ENCODE measurements at regions not wholly inside any gene's neighbourhood (a gene's known extent, or its start where the extent isn't known, plus 50 kb on each side); places are given as distances from the start of the nearest gene placed in this dataset.

DNA sequence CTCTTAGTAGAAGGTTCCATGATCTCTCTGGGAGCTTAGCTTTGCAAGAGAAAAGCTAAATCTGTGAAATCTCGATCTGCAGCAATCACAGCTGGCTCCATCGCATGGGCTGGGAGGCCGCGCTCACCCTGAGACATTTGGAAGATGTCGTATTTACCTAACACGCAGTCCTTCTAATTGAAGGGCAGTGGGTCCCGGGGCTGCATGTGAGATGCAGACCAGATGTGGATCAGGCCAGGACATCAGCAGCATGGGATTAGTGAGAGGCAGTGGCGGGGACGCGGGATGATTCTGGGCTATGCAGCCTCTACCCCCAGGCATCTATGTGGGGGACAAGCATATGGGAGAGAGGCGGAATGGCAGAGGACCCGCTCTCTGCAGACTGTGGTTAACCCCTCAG lies 312.4 kb upstream of the RTL1 start:
- TF ChIP-seq EZH2 (IDR thresholded peaks at IDR 0.05; ENCODE audit: low read depth, unreplicated experiment) (no peak), EZH2phosphoT487 (IDR thresholded peaks at IDR 0.05; ENCODE audit: unreplicated experiment) (no peak), POLR2AphosphoS5 (IDR thresholded peaks at IDR 0.05; ENCODE audit: low read depth) (no peak), ZNF331 (CRISPR knock-in tag; IDR thresholded peaks at IDR 0.05; ENCODE audit: low read depth) (no peak), STAT1 (IDR thresholded peaks at IDR 0.05; ENCODE audit: unreplicated experiment) (no peak), CREB1 (CRISPR knock-in tag; IDR thresholded peaks at IDR 0.05; ENCODE audit: low read depth) (no peak), JUNB (IDR thresholded peaks at IDR 0.05; ENCODE audit: unreplicated experiment) (no peak), NANOG (IDR thresholded peaks at IDR 0.05; ENCODE audit: borderline replicate concordance) (no peak), ZNF114 (CRISPR knock-in tag; IDR thresholded peaks at IDR 0.05) (no peak)
- TF ChIP-seq, protein P1, sequence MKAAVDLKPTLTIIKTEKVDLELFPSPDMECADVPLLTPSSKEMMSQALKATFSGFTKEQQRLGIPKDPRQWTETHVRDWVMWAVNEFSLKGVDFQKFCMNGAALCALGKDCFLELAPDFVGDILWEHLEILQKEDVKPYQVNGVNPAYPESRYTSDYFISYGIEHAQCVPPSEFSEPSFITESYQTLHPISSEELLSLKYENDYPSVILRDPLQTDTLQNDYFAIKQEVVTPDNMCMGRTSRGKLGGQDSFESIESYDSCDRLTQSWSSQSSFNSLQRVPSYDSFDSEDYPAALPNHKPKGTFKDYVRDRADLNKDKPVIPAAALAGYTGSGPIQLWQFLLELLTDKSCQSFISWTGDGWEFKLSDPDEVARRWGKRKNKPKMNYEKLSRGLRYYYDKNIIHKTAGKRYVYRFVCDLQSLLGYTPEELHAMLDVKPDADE (IDR thresholded peaks at IDR 0.05), result no peak
- TF ChIP-seq, protein P2, sequence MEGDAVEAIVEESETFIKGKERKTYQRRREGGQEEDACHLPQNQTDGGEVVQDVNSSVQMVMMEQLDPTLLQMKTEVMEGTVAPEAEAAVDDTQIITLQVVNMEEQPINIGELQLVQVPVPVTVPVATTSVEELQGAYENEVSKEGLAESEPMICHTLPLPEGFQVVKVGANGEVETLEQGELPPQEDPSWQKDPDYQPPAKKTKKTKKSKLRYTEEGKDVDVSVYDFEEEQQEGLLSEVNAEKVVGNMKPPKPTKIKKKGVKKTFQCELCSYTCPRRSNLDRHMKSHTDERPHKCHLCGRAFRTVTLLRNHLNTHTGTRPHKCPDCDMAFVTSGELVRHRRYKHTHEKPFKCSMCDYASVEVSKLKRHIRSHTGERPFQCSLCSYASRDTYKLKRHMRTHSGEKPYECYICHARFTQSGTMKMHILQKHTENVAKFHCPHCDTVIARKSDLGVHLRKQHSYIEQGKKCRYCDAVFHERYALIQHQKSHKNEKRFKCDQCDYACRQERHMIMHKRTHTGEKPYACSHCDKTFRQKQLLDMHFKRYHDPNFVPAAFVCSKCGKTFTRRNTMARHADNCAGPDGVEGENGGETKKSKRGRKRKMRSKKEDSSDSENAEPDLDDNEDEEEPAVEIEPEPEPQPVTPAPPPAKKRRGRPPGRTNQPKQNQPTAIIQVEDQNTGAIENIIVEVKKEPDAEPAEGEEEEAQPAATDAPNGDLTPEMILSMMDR (conservative IDR thresholded peaks at IDR 0.05; ENCODE audit: low read depth in 2 of 2), result no peak
- TF ChIP-seq, protein P3, sequence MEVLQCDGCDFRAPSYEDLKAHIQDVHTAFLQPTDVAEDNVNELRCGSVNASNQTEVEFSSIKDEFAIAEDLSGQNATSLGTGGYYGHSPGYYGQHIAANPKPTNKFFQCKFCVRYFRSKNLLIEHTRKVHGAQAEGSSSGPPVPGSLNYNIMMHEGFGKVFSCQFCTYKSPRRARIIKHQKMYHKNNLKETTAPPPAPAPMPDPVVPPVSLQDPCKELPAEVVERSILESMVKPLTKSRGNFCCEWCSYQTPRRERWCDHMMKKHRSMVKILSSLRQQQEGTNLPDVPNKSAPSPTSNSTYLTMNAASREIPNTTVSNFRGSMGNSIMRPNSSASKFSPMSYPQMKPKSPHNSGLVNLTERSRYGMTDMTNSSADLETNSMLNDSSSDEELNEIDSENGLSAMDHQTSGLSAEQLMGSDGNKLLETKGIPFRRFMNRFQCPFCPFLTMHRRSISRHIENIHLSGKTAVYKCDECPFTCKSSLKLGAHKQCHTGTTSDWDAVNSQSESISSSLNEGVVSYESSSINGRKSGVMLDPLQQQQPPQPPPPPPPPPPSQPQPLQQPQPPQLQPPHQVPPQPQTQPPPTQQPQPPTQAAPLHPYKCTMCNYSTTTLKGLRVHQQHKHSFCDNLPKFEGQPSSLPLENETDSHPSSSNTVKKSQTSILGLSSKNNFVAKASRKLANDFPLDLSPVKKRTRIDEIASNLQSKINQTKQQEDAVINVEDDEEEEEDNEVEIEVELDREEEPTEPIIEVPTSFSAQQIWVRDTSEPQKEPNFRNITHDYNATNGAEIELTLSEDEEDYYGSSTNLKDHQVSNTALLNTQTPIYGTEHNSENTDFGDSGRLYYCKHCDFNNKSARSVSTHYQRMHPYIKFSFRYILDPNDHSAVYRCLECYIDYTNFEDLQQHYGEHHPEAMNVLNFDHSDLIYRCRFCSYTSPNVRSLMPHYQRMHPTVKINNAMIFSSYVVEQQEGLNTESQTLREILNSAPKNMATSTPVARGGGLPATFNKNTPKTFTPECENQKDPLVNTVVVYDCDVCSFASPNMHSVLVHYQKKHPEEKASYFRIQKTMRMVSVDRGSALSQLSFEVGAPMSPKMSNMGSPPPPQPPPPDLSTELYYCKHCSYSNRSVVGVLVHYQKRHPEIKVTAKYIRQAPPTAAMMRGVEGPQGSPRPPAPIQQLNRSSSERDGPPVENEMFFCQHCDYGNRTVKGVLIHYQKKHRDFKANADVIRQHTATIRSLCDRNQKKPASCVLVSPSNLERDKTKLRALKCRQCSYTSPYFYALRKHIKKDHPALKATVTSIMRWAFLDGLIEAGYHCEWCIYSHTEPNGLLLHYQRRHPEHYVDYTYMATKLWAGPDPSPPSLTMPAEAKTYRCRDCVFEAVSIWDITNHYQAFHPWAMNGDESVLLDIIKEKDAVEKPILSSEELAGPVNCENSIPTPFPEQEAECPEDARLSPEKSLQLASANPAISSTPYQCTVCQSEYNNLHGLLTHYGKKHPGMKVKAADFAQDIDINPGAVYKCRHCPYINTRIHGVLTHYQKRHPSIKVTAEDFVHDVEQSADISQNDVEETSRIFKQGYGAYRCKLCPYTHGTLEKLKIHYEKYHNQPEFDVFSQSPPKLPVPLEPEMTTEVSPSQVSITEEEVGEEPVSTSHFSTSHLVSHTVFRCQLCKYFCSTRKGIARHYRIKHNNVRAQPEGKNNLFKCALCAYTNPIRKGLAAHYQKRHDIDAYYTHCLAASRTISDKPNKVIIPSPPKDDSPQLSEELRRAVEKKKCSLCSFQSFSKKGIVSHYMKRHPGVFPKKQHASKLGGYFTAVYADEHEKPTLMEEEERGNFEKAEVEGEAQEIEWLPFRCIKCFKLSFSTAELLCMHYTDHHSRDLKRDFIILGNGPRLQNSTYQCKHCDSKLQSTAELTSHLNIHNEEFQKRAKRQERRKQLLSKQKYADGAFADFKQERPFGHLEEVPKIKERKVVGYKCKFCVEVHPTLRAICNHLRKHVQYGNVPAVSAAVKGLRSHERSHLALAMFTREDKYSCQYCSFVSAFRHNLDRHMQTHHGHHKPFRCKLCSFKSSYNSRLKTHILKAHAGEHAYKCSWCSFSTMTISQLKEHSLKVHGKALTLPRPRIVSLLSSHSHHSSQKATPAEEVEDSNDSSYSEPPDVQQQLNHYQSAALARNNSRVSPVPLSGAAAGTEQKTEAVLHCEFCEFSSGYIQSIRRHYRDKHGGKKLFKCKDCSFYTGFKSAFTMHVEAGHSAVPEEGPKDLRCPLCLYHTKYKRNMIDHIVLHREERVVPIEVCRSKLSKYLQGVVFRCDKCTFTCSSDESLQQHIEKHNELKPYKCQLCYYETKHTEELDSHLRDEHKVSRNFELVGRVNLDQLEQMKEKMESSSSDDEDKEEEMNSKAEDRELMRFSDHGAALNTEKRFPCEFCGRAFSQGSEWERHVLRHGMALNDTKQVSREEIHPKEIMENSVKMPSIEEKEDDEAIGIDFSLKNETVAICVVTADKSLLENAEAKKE (CRISPR knock-in tag; IDR thresholded peaks at IDR 0.05), result no peak
- TF ChIP-seq, protein P4, sequence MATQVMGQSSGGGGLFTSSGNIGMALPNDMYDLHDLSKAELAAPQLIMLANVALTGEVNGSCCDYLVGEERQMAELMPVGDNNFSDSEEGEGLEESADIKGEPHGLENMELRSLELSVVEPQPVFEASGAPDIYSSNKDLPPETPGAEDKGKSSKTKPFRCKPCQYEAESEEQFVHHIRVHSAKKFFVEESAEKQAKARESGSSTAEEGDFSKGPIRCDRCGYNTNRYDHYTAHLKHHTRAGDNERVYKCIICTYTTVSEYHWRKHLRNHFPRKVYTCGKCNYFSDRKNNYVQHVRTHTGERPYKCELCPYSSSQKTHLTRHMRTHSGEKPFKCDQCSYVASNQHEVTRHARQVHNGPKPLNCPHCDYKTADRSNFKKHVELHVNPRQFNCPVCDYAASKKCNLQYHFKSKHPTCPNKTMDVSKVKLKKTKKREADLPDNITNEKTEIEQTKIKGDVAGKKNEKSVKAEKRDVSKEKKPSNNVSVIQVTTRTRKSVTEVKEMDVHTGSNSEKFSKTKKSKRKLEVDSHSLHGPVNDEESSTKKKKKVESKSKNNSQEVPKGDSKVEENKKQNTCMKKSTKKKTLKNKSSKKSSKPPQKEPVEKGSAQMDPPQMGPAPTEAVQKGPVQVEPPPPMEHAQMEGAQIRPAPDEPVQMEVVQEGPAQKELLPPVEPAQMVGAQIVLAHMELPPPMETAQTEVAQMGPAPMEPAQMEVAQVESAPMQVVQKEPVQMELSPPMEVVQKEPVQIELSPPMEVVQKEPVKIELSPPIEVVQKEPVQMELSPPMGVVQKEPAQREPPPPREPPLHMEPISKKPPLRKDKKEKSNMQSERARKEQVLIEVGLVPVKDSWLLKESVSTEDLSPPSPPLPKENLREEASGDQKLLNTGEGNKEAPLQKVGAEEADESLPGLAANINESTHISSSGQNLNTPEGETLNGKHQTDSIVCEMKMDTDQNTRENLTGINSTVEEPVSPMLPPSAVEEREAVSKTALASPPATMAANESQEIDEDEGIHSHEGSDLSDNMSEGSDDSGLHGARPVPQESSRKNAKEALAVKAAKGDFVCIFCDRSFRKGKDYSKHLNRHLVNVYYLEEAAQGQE (IDR thresholded peaks at IDR 0.05; ENCODE audit: unreplicated experiment), result no peak
- Histone ChIP-seq H3K4me2 (no peak overlapping the region), H2AFZ (no peak overlapping the region), H3F3A (replicated peaks; ENCODE audit: low read depth) (no peaks in the 10 kb centered on the region), H3K79me2 (replicated peaks; ENCODE audit: insufficient read depth) (no peaks in the 10 kb centered on the region), H3K36me3 (ENCODE audit: insufficient read depth) (no peaks in the 10 kb centered on the region), H3K9me2 (ENCODE audit: insufficient read depth) (no peaks in the 10 kb centered on the region), H3K27me3 (ENCODE audit: insufficient read depth) (no peaks in the 10 kb centered on the region), H4K20me1 (replicated peaks; ENCODE audit: insufficient read depth) (no peaks in the 10 kb centered on the region), H3K4me3 (no peak overlapping the region), H3K4me1 (ENCODE audit: insufficient read depth) (0 out of 2 replicates have a peak, but pooled peaks cover 5% of the 10 kb centered on the region), H3K27ac (ENCODE audit: low read depth) (no peak overlapping the region)
- peaks cover 6% of the 10 kb centered on the region; the same call in 1 of the 3 replicates for H3K9me3 Mint-ChIP-seq
- H3K27ac Mint-ChIP-seq, result no peak overlapping the region
- ATAC-seq (no peak), DNase-seq (ENCODE audit: low spot score) (no peak)
- no peaks in the 10 kb centered on the region; the same call in 1 of the 3 replicates for H3K36me3 Mint-ChIP-seq (ENCODE audit: low read depth)
- H3K4me3 Mint-ChIP-seq, result no peak overlapping the region
- peaks cover 1% of the 10 kb centered on the region for H3K27me3 Mint-ChIP-seq (ENCODE audit: insufficient read depth, low read depth, poor library complexity)
- H3K4me1 Mint-ChIP-seq, result 0 out of 3 replicates have a peak, but pooled peaks cover 2% of the 10 kb centered on the region
